Left colon (tissue), 2 donors: ENCODE measurements at regions not wholly inside any gene's neighbourhood (a gene's known extent, or its start where the extent isn't known, plus 50 kb on each side); places are given as distances from the start of the nearest gene placed in this dataset.

Source experiments
- ATAC-seq: fragments of 200-7000 bp; cut with Tn5 transposase; one replicate; pipeline ENCODE4 v1.9.1; 2020; ENCODE audit warnings: mild to moderate bottlenecking, moderate library complexity
- DNase-seq, 2 donors: peaks; one replicate each; pipeline ENCODE4 v3.0.0-alpha.2; 2020
- intact Hi-C, 2 donors: fragments of 100-400 bp; cut with DNase I in 1 of 2; cut with micrococcal nuclease in 1 of 2; formaldehyde crosslinking; loops; one replicate each; pipeline versions ENCODE4 v1.11.2 to v1.14.0; 2022; cut with DNase I, micrococcal nuclease
- donor health status: DM: no; HTN: no; CAD: no.
- donor health status: DM: yes; HTN: yes; CAD: no.

- ATAC-seq, result no peak
- intact Hi-C loops, result no loop called here
- no peak for DNase-seq
These were observed 61.2 kb downstream of the KLF6 start for GRCh38 chr10:3723766-3724165.

DNA sequence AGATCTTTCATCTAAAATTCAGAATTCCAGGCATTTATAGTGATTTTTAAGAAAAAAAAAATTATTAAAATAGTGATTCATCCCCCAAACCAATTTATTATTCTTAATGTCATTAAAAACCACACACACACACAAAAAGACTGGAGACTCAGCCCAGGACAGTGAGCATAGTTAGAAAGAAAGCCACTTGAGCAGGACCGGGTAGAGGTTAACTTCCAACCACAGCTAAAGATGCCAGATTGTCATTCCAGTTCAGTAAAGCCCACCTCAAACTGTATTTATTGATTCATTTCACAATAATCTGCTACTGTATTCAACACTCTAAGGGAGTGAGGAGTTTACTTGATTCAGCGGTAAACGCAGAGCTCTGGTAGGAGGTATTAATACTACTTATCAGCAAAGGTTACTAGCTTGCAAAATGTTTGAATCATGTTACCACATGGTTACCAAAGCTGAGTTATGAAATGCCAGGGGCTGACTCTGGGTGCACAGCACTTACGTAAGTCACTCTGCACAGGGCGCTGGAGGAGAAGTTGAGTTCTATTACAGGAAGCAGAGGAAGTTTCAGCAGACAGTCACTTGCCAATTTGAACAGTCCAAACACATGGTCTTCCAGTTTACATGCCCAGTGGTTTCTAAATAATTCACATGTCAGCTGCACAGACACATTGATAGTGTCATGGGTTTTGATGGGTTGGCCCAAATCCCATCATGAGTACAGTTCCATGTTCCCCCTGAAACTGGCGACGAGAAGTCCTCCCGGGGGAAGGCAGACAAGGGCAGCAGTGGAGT lies 64.6 kb downstream of the KLF6 start:
- DNase-seq, result peak in 1 of 2 donors; percentile 34
- intact Hi-C loops, result no loop called here
- no peak for ATAC-seq

- ATAC-seq (no peak), DNase-seq (no peak)
- intact Hi-C loops, result no loop called here
These were observed 65.8 kb downstream of the KLF6 start for GRCh38 chr10:3719024-3719843.

DNA sequence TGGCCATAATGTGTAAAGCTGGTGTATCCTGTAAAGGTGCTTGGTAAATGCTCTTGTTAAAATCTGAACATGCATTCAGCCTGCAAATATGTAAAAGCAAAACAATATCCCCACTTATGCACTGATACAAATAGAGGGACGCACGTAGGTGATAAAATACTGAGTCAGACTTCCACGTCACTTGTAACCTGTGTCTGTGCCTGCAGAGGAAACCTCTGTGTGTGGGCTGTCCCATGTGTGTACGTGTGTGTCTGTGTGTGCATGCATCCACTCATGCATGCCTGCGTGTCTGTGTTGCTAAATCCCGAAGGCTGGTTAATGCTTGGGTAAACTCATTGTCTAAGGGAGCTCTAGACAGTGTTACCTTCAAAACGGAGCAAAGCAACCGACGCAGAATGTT lies 68.9 kb downstream of the KLF6 start:
- no peak for DNase-seq
- intact Hi-C loops, result no loop called here
- no peak for ATAC-seq

- DNase-seq (no peak), ATAC-seq (no peak)
- intact Hi-C loops, result no loop called here
These were observed 70.0 kb downstream of the KLF6 start for GRCh38 chr10:3714967-3715366.

DNA sequence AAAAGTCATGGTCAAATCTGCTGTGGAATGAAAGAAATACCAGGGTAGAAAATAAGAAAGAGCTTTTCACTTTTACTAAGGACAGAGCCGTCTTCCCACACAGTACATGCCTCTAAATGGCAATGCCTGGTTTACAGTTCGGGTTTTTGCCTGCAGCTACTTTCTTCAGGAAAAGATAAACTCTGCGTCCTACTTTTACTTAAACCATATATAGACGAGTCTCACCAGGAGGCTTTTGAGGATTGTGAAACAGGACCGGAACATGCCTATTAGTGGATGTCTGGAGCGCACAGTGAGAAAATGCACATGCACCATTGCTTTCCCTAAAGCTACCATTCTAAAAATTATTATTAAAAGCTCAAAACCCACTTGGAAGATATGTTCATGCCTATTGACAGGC lies 70.5 kb downstream of the KLF6 start:
- intact Hi-C loops, result no loop called here
- DNase-seq, result no peak
- no peak for ATAC-seq

GRCh38 chr10:3712707-3713106 lies 72.3 kb downstream of the KLF6 start:
- intact Hi-C loops, result no loop called here
- ATAC-seq (no peak), DNase-seq (no peak)

DNA sequence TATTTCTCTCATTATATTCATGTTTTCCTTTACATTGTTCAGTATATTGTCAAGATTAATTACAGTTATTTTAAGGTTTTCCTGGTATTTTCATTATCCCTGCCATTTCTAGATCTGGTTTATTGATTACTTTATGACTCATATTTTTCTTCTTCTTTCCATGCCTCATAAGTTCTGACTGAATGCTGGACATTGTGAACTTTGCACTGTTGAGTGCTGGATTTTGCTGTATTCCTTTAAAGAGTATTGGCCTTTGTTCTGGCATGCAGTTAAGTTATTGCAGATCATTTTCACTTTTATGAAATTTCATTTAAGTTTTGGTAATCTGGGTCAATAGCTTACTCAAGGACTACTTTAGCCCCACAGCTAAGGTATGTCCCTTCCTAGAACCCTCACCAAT lies 73.1 kb downstream of the KLF6 start:
- DNase-seq (no peak), ATAC-seq (no peak)
- intact Hi-C loops, result no loop called here

DNA sequence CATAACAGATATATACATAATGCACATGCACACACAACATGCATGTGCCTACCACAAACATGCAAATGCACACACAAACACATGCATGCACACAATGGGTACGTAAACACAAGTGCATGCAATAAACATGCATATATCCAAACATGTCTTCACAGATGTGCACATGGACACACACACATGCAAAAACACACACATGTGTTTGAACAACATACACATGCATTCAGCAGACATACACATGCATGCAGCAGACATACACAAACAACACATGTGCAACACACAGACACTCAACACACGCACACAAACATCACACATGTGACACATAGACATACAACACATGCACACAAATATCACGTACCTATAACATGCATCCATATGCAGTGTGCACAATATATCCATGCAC lies 74.2 kb downstream of the KLF6 start:
- ATAC-seq (no peak), DNase-seq (no peak)
- intact Hi-C loops, result no loop called here

DNA sequence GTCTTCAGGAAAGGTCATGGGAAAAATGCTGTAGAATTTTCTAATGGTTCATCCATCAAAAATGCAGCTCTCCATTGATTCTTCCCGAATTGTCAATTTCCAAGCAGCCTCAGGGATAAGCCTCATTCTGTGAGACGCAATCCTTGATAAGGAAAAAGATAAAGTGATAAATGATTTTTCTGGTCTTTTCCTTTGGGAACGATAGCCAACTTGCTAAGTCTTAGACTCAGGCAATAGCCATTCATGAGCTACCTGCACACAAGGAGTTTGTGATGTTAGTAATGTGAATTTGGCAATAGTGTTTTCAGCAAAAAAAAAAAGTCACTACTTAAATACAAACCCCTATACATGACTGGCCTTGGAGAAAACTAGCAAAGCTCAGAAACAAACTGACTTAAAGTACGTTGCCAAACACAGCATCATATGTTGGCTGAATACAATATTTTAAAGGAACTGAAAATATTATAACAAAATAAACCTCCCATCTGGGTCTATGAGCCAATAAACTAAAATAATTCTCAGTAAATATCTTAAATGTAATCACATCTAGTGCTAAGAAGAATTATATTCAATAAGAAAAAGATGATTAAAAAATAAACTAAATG lies 75.5 kb downstream of the KLF6 start:
- DNase-seq, result no peak
- no peak for ATAC-seq
- intact Hi-C loops, result no loop called here

- intact Hi-C loops, result no loop called here
- no peak for ATAC-seq
- no peak for DNase-seq
These were observed 76.2 kb downstream of the KLF6 start for GRCh38 chr10:3708852-3709251.

DNA sequence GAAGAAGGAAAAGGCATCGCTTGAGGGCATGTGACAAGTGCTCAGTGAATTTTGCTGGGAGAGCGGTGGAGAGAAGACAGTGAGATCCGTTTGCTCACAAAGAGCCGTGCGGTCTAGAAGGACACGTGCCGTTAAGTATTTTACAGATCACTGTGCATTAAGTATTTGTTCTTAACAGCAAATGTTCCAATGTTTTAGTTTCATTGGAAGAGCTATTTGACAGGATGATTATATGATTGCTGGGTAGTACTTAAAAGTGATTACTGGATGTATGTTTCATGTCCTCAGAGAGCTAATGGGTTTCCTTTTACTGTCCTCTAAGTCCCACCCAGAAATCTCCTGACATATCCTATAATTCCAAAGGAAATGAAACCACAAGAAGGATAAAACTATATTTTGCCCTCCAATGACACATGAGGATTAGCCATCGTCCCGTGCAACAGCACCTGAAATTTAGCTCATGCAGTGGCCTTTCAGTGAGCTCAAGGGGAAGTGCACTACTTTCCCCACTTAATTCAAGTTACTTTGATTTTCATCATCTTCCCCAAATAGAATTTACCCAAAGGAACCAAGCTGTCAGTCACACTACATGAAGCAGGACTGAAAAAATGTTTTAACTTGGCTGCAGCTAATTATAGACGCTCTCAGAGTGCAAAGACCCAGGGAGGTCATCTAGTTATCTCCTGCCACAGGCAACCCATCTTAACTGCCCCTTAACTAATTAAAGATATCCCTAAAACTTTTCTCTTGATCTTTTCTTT lies 80.3 kb downstream of the KLF6 start:
- ATAC-seq, result no peak
- DNase-seq, result no peak
- intact Hi-C loops, result no loop called here

DNA sequence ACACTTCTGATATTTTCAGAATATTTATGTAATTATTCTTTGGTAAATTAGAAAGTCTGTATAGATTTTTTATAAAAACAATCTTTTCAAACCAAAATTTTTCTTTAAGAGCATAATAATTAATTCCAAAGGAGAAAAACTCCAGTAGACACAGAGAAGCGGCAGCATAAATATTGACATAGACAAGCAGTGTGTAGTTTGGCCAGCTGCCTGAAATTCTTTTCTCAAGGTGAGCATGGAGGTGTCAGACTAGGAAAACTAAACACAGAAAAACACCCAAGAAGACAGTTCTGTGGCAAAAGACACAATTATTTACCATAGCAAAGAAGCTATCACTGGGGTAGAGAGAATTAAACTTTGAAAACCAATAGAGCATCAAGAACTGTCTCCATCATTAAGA lies 82.4 kb downstream of the KLF6 start:
- ATAC-seq, result no peak

DNA sequence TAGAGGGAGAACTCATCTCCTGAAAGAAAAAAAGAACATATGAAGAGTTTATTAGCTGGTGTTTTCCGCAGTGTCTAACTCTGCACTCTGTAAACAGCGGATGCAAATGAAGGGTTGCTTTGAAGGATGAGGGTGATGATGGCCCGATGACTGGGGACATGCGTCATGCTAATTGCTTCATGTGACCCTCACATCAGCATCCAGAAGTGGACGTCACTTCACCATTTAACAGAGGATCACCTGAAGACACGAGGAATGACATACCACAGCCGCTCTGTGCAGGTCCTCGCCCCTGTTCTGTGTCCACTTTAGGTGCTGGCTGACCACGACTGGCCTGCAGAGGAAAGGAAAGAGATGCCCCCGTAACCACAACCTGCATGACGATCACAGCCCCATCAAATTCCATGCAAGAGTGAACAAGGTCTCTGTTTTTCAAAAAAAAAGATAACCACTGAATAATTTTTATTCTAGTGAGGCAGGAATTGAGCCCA lies 82.9 kb downstream of the KLF6 start:
- DNase-seq (no peak), ATAC-seq (no peak)
- intact Hi-C loops, result no loop called here

More for the DNA sequence above, 82.4 kb downstream of the KLF6 start:
- no peak for DNase-seq
- intact Hi-C loops, result no loop called here

DNA sequence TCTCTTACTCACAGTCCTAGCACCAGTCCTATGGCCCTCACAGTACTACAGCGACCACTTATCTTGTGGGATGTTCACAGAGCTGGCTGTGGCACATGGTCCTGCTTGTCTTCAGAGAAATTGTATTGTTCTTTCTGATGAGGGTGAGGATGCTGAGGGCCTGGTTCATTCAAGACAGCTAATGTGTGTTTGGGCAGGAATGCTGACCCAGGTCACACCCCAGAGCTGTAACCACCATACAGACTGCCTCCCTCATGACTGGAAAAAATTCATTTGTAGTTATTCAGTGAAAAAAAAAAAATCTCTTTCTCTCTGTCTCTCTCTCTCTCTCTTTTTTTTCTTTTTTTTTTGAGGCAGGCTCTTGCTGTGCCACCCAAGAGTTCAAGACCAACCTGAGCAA lies 83.5 kb downstream of the KLF6 start:
- ATAC-seq (no peak), DNase-seq (no peak)
- intact Hi-C loops, result no loop called here

DNA sequence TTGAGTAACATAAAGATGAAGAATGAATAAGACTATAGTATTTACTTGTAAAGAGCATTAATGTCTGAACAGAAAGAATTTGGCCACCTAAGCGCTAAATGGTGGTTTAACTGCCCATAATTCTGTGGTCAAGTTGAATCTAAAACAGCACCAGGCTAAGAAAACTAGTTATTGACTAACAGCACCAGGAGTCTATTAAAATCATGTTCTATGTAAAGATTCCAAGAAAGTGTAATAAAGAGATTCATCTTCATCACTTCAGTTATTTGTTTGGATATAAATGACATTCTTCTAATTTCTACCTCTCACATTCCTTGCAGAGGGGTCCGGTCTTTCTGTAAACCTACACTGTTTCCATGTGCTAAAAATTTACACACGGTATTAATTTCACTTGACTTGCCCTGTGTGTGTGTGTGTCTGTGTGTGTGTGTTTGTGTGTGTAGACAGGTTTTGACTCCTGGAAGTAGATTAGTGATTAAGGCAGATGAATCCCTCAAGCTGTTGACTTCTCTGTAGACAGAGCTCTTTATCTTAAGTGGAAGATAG lies 84.4 kb downstream of the KLF6 start:
- no peak for DNase-seq
- intact Hi-C loops, result no loop called here
- no peak for ATAC-seq

- DNase-seq, result no peak
- no peak for ATAC-seq
- intact Hi-C loops, result no loop called here
These were observed 85.1 kb downstream of the KLF6 start for GRCh38 chr10:3699916-3700315.

DNA sequence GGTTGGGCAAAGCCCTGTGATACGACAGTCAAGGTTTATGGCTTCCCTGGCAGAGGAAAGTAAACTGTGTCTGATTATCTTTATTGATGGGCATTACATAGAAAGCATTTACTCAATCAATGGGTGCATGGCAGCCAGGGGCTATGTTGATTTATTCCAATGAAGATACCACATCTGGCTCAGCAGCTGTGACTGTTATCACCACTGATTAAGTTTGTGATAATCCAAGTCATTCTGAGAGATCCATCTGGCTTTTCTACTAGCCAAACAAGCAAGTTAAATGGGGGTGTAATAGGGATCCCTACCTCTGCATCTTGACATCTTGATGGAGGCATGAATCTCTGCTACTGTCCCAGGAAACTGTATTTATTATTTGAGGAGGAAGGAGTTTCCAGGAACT lies 86.7 kb downstream of the KLF6 start:
- no peak for DNase-seq
- intact Hi-C loops, result no loop called here
- no peak for ATAC-seq

GRCh38 chr10:3693698-3694080 lies 91.3 kb downstream of the KLF6 start:
- intact Hi-C loops, result no loop called here
- no peak for ATAC-seq
- no peak for DNase-seq
